Posterior vena cava (tissue), 2 donors: ENCODE measurements at regions not wholly inside any gene's neighbourhood (a gene's known extent, or its start where the extent isn't known, plus 50 kb on each side); places are given as distances from the start of the nearest gene placed in this dataset.

Source experiments
- DNase-seq: peaks from one replicate; pipeline ENCODE4 v3.0.0-alpha.2; 2020; ENCODE audit warnings: low spot score
- intact Hi-C, 2 donors: fragments of 100-400 bp; cut with DNase I; formaldehyde crosslinking; loops; one replicate each; pipeline versions ENCODE4 v1.14.1 to v1.14.2; 2022 to 2023
- donor health status: DM: yes; HTN: yes; CAD: no.
- donor health status: DM: yes; HTN: yes; CAD: no.

- DNase-seq: no peak
- intact Hi-C loops: no loop called here
Measured at GRCh38 chr1:219483530-219483929, 129.4 kb downstream of the ZC3H11B start.

GRCh38 chr1:219480011-219480410 is 132.9 kb downstream of the ZC3H11B start:
- no peak for DNase-seq
- intact Hi-C loops: no loop called here

GRCh38 chr1:219478811-219479210 is 134.1 kb downstream of the ZC3H11B start:
- no peak for DNase-seq
- intact Hi-C loops: no loop called here

- intact Hi-C loops: no loop called here
- no peak for DNase-seq
Measured at GRCh38 chr1:219477861-219478260, 135.0 kb downstream of the ZC3H11B start.

GRCh38 chr1:219476716-219477115 is 136.2 kb downstream of the ZC3H11B start:
- DNase-seq: no peak
- intact Hi-C loops: no loop called here

- DNase-seq: no peak
- intact Hi-C loops: no loop called here
Measured at GRCh38 chr1:219476116-219476515, 136.8 kb downstream of the ZC3H11B start.

GRCh38 chr1:219472596-219472995 is 140.3 kb downstream of the ZC3H11B start:
- intact Hi-C loops: no loop called here
- DNase-seq: no peak

- no peak for DNase-seq
- intact Hi-C loops: no loop called here
Measured at GRCh38 chr1:219467524-219467923, 145.4 kb downstream of the ZC3H11B start.

- intact Hi-C loops: no loop called here
- no peak for DNase-seq
Measured at GRCh38 chr1:219466766-219467165, 146.1 kb downstream of the ZC3H11B start.

- intact Hi-C loops: no loop called here
- no peak for DNase-seq
Measured at GRCh38 chr1:219465212-219466093, 147.5 kb downstream of the ZC3H11B start.

GRCh38 chr1:219463636-219464035 is 149.3 kb downstream of the ZC3H11B start:
- DNase-seq: no peak
- intact Hi-C loops: no loop called here

- intact Hi-C loops: no loop called here
- DNase-seq: no peak
Measured at GRCh38 chr1:219461981-219462400, 150.9 kb downstream of the ZC3H11B start.

- intact Hi-C loops: no loop called here
- no peak for DNase-seq
Measured at GRCh38 chr1:219460896-219461815, 151.7 kb downstream of the ZC3H11B start.

- DNase-seq: no peak
- intact Hi-C loops: no loop called here
Measured at GRCh38 chr1:219460081-219460895, 152.6 kb downstream of the ZC3H11B start.

GRCh38 chr1:219459351-219460080 is 153.4 kb downstream of the ZC3H11B start:
- intact Hi-C loops: no loop called here
- no peak for DNase-seq

GRCh38 chr1:219446288-219446687 is 166.6 kb downstream of the ZC3H11B start:
- intact Hi-C loops: no loop called here
- no peak for DNase-seq

- intact Hi-C loops: no loop called here
- no peak for DNase-seq
Measured at GRCh38 chr1:219445864-219446263, 167.0 kb downstream of the ZC3H11B start.

GRCh38 chr1:219444474-219444873 is 168.4 kb downstream of the ZC3H11B start:
- no peak for DNase-seq
- intact Hi-C loops: no loop called here

- intact Hi-C loops: no loop called here
- DNase-seq: no peak
Measured at GRCh38 chr1:219443763-219444162, 169.1 kb downstream of the ZC3H11B start.
